NCI-H146 (cell line): ENCODE measurements at regions not wholly inside any gene's neighbourhood (a gene's known extent, or its start where the extent isn't known, plus 50 kb on each side); places are given as distances from the start of the nearest gene placed in this dataset.
"Not testable (repeated sequence)": the region's sequence is repeated elsewhere in the genome, so short reads cannot be mapped to it uniquely, and the experiment has no call there.

ENCODE experiments used
- DNase-seq: peaks from one replicate; lab custom pipeline; 2025; lab: John Stamatoyannopoulos, UW

DNA sequence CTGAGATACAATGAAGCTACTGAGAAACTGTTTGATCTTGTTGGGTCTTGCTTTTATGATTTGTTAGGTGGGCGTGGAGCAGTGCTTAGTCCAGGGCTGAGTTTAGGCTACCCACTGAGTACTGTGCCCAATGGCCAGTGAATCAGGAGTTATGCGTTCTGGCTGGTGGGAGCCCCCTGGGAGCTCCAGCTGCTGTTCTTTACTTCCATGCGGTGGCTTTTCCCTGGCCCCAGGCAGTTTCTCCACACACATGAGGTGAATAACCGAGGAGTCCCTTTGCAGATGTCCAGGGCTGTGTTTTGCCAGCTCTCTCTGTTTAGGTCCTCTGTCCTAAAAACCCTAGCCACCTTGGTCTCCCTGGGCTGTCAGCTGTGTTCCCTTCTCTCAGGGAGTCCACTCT is 106.5 kb downstream of the KLF13 start:
- peak; percentile 28 for DNase-seq

- no peak for DNase-seq
These were observed 106.9 kb downstream of the KLF13 start for GRCh38 chr15:31433574-31433973.

GRCh38 chr15:31434275-31434587 is 107.6 kb downstream of the KLF13 start:
- DNase-seq, result no peak

GRCh38 chr15:31434588-31435260 is 108.1 kb downstream of the KLF13 start:
- no peak for DNase-seq

- peak; percentile 77 for DNase-seq
These were observed 108.8 kb downstream of the KLF13 start for GRCh38 chr15:31435261-31435911.

DNA sequence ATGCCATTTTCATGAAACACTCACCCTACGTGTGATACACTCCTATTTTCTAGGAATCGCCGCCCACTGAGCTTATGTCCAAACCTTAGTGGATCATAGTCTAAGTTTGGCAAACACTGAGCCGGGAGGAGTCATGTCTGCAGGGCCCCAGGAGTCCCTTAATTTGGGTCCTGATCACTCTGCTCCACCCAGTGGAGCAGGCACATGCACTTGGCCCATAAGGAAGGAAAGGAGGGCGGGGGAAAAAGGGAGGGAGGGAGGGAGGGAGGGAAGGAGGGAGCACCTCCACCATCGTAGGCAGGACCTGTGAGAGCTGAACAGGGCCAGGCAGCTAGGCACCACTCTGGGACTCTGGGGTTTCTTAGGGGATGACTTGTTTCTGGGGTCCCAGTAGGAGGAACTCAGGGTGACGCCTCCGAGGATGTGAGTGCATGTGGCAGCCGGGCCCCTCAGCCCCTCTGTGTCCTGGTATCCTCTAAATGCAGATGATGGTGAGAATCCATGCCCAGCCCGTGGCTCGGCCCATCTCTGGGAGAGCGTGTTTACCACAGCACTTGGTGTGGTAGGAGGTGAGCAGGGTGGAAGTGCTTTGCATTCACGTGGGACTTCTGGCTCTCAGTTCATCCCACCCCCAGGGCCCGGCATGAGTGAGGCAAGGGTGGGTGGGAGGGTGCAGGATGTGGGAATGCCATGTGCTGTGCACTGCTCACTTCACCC is 109.4 kb downstream of the KLF13 start:
- DNase-seq, result no peak

GRCh38 chr15:31437686-31438085 is 111.1 kb downstream of the KLF13 start:
- DNase-seq, result no peak

DNA sequence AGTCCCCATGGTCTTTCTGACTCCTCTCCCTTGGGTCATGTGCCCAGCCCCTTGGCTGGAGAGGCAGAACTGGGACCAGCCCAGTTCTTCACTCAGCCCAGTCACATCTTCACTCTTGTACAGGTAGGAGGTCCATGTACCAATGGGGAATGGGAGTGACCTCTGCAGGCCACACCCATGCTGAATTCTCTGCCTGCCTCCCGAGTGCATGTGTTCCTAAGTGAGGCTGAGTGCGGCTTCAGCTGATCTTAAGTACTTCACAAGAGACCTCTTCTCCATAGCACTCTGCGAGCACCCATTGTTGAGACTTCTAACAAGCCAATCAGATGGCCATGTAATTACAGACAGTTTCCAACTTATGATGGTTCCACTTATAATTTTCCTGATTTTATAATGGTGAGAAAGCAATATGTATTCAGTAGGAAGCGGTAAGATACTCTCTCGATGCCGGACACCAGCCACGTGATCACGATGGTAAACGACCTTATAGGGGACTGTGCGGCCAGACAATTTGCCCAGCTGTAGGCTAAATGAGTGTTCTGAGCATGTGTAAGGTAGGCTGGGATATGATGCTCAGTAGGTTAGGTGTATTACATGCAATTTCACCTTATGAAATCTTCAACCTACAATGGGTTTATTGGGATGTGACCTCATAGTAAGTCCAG is 112.1 kb downstream of the KLF13 start:
- no peak for DNase-seq

GRCh38 chr15:31439328-31439727 is 112.7 kb downstream of the KLF13 start:
- peak; percentile 34 for DNase-seq

DNA sequence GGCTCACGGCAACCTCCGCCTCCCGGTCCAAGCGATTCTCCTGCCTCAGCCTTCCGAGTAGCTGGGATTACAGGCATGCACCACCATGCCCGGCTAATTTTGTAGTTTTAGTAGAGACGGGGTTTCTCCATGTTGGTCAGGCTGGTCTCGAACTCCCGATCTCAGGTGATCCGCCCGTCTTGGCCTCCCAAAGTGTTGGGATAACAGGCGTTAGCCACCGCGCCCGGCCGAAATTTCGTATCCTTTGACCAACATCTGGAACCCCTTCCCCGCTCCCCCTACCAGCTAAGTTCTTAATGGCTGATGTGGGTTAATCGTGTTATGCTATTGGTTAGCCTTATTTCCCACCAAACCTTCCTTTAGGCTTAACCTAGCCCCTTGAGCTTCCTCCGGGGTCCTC is 113.6 kb downstream of the KLF13 start:
- DNase-seq, result not testable (repeated sequence)

DNA sequence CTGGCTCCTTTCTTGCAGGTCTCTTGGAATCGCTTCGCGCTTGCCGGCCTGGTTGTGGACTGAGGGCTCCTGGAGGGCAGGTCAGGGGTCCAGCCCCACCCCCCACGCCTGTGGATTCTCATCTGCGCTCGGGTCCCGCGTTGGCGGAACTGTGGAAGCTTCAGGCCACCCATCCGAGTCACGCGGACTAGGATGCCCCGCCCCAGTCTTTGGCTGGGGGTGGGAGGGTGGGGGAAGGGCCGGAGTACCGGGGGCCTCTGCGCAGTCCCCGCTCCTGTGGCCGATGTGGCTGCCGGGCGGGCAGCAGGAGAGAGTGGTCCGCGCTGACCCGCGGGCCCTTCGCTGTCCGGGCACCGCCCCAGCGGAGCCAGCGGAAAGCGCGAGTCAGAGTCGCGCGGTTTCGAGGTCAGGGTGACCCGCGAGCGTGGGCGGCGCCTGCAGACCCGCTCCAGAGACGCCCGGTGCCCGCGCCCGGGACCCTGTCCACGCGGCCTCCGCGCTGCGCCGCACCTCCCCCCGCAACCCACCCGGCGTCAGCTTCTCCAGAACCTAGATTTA is 114.2 kb downstream of the KLF13 start:
- DNase-seq, result peak; percentile 56

DNA sequence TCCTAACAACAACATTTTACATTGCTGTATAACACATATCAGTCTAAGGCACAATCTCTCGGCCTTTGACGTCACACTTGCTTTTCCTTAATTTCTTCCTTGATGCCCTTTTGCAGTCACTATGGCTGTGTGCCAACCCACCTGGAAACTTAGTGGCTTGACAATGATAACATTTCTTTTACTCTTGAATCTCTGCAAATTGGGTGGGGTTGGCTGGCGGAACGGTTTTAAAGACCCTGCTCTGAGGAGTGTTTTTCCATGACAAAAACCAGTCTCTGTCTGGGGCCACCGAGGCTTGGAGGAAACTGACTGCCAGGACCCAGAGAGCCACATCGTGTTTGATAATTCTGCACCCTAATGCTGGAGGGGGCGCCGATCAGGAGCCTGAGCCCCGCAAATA is 115.6 kb downstream of the KLF13 start:
- DNase-seq, result no peak

DNA sequence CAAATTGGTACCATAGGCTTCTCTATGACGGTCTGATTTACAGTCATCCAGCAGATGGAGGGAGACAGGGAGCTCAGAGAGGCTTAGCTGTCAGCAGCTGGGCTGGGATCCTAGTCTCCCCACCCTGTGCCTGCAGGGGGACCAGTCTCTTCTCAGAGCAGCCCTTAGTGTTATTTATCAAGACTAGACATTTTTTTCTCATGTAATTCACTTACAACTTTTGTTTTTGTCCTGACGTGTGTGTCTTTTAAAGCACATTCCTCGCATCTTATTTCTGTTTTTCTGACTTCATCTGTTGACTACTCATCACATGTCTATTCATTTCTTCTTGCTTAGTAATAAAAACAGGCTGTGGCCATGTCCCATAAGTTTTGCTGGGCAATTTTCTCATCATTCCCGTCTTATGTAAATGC is 116.1 kb downstream of the KLF13 start:
- no peak for DNase-seq

DNA sequence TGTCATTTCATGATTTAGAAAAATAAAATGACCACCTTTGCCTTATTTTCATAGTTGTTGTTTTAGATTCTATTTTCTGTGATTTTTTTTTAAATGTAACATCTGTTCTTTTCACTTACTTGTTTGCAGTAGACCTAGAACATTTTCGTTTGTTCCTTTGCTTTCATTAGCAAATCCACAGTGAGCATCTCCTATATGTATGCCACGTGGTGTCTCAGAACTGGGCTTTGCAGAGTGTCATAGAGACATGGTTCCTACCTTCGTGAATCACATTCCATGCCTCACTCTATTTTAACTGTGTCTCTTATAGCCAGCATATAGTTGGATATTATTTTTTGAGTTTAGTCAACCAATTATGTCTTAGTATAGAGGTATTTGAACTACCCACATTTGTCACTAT is 118.2 kb downstream of the KLF13 start:
- no peak for DNase-seq

GRCh38 chr15:31446546-31446945 is 119.9 kb downstream of the KLF13 start:
- no peak for DNase-seq

GRCh38 chr15:31447931-31448634 is 121.4 kb downstream of the KLF13 start:
- DNase-seq, result no peak

GRCh38 chr15:31448635-31448979 is 122.0 kb downstream of the KLF13 start:
- no peak for DNase-seq

DNA sequence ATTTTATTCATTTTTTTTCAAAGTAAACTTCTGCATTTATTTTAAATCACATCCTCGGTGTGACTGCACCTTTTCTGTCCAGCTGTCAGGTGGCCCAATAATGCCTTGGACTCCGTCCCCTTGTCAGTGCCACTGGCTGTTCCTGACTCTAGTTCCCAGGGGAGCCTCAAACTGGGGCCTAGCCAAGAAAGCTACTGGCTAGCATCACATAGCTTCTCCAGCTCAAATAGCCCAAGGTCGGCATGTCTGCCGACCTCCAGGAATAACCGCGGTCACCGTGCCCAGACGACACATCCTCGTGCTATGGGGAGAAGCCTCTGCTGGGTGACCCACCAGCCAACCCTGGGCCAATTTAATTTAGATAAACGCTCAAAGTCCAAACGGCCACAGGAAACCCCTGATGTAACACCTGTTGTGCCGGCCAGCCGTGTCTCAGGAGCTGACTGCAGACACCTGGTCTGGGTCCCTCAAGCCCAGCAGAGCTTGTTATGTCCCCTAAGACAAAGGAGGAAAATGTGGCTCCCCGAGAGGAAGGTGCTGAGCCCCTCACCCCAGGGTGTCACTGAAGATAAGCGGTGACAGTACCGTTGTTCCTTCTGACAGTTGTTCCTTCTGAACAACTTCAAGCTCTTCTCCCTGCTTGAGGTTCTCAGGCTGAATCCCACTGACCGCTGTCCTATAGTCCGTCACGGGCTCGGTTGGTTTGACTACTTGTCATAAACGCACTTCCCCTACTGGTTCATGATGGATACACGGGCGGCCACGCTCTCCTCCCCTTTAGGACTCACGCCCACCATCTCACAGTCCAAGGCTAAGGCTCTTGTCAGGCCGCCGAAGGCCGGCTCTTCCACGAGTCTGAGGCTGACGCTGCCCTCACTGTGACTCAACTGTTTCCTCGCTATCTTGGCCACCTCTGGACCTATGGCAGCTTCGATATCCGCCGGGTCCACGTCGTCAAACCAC is 126.2 kb downstream of the KLF13 start:
- DNase-seq, result no peak

GRCh38 chr15:31453558-31454318 is 127.1 kb downstream of the KLF13 start:
- DNase-seq, result no peak

- DNase-seq, result no peak
These were observed 128.9 kb downstream of the KLF13 start for GRCh38 chr15:31455499-31455898.
